ENCODE measurements at regions not wholly inside any gene's neighbourhood (a gene's known extent, or its start where the extent isn't known, plus 50 kb on each side); places are given as distances from the start of the nearest gene placed in this dataset.

- TF ChIP-seq POLR2AphosphoS5 (IDR thresholded peaks at IDR 0.05; ENCODE audit: borderline replicate concordance, low read depth, low read length) (peak; percentile 25; the same call in 1 of the 2 replicates), EZH2 (IDR thresholded peaks at IDR 0.05) (no peak)
Observed at GRCh38 chr13:61927648-61928047, 512.0 kb upstream of the PCDH20 start.
